NCI-H1092 treated with DMSO at 0.1 percent for 48 hours (cell line): ENCODE measurements at regions not wholly inside any gene's neighbourhood (a gene's known extent, or its start where the extent isn't known, plus 50 kb on each side); places are given as distances from the start of the nearest gene placed in this dataset.

Experiments
- DNase-seq: peaks from one replicate; lab custom pipeline; 2025; lab: John Stamatoyannopoulos, UW

DNA sequence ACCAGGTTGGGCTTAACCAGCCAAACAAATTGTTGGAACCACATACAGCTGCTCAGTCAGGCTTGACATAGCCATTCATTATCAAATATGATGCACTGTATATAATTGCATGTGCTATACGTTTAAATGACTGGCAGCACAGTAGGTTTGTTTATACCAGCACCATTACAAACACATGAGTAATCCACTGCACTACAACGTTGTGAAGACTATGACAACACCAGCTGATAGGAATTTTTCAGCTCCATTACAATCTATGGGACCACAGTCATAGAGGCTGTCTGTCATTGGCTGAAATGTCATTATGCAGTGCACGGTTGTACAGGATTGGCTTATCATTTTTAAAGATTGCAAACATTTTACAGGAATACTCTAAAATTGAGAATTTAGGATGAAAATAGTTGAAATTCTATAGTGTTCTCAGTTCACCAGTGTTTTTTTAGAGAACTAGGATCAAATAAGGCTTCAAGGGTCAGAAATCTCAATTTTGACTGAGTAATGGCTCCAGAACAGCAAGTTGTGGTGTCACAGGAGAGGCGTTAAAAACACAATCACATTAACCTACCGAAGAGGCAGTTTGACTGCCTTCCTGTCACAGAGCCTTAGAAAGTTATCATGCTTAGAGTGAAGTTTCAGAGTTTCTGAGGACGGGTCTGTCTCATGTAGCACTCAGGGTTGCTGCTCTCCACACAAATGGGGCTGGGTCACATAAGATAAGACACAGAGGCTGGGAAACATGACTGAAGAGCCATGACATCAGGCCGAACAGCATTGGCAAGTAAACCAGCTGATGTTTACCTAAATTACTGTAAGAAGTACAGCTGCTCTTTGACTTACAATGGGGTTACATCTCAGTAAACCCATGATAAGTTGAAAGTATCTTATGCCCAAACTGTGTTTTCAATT is 60.7 kb upstream of the SMLR1 start:
- no peak for DNase-seq

DNA sequence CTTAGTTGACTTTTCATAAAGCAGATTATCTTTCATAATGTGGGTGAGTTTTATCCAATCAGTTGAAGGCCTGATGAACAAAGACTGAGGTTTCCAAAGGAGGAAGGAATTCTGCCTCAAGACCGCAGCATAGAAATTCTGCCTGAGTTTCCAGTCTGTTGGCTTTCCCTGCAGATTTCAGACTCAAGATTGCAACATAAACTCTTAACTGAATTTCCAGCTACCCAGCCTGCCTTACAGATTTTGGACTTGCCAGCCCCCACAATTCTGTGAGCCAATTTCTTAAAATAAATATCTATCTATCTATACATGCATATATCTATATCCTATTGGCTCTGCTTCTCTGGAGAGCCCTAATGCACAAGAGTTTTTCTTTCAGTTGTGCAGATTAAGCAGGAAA is 57.3 kb upstream of the SMLR1 start:
- DNase-seq = no peak

DNA sequence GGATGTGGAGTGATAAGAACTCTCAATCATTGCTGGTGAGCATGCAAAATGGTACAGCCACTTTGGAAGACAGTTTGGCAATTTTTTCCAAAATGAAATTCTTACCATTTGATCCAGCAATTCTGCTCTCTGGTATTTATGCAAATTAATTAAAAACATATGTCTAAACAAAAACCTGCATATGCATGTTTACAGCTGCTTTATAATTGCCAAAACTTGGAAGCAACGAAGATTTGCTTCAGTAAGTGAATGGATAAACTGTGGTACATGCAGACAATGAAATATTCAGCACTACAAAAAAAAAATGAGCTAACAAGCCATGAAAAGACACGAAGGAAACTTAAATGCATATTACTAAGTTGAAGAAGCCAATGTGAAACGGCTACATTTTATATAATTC is 55.5 kb upstream of the SMLR1 start:
- DNase-seq = no peak

DNA sequence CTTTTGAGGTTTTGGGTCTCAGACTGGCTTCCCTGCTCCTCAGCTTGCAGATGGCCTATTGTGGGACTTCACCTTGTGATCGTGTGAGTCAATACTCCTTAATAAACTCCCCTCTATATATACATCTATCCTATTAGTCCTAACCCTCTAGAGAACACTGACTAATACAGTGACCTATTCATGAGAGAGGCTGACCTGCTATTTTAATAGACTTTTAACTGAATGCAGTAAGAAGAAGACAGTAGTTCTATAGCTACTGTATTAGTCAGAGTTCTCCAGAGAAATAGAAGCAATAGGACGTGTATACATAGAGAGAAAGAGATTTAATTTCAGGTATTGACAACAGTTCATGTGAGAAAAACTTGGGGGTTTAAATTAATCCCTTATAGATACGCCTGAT is 53.3 kb upstream of the SMLR1 start:
- no peak for DNase-seq

DNA sequence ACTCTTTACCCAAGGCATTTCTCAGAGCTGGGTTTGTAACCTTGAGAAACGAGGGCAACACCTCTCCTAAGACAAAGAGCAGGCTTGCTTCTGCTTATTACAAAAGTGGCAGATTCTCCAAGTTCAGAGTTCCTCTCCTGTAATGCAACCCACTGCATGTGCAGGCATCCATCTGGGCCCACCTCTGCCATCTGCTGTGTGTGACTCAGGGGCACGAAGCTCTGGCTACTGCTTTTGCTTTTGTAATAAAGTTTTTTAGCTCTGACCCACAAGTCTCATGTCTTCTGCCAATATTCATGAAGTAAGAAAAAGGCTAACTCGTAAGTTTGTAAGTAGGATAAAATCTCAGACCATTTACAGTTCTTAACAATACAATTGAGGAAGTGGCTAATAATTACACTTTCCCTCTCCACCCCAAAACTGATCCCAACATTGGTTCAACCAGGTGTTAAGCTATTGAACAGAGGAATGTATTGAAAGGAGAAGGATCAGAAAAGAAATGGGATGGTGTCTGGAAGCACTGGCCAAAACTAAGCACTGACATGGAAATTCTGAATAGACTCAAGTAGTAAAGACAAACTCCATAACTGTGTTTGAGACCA is 51.7 kb upstream of the SMLR1 start:
- no peak for DNase-seq

DNA sequence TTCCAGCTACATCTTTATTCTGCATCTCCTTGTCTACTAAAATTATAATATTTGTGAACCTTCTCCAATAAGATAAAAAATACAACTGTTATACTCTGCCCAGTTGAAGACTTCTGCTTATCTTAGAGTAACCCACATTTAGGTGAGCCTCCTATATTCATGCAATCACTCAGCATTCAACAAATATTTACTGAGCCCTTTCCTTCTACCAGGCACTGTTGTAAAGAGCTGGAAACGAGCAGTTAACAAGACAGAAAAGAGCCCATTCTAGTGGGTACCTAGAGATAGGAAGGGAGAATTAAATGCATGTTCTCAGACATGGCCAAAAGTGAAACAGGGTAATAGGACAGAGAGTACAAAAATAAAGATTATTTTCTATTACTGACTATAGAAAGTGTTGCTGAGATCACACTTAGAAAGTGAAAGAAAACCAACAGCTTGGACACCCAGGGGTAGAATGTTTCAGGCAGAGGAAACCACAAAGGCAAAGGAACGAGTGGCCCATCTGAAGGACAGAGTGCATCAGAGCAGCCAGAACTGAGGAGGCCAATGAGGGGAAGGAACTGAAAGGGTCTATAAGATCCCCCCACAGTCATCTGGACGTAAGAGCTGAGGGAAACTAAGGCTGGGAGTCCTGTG is 50.8 kb upstream of the SMLR1 start:
- no peak for DNase-seq
